ENCODE measurements at regions not wholly inside any gene's neighbourhood (a gene's known extent, or its start where the extent isn't known, plus 50 kb on each side); places are given as distances from the start of the nearest gene placed in this dataset.

- no peak for DNase-seq
These were observed 135.1 kb upstream of the GPC1 start for GRCh38 chr2:240300261-240300821.

DNA sequence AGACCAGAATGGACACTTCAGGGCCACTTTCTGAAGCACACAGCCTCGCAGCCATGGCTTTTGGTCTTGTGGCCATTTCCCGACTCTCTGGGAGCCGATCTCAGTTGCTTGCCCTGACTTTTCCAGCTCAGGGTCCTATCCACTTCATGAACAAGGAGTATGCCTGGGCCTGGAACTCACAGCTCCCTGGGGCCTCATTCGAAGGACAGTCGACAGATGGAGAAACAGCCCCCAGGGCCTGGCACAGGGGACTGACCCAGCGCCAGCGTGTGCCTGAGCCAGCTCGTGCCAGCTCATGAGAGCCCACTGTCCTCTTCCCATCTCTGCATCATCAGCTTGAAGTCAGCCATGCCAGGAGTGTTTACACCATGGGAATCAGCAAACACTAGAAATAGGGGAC is 134.6 kb upstream of the GPC1 start:
- no peak for DNase-seq

- DNase-seq, result no peak
These were observed 134.1 kb upstream of the GPC1 start for GRCh38 chr2:240301256-240301795.

- DNase-seq, result no peak
These were observed 133.4 kb upstream of the GPC1 start for GRCh38 chr2:240302041-240302440.

GRCh38 chr2:240302933-240303595 is 132.4 kb upstream of the GPC1 start:
- DNase-seq, result no peak

GRCh38 chr2:240303896-240304745 is 131.3 kb upstream of the GPC1 start:
- no peak for DNase-seq

DNA sequence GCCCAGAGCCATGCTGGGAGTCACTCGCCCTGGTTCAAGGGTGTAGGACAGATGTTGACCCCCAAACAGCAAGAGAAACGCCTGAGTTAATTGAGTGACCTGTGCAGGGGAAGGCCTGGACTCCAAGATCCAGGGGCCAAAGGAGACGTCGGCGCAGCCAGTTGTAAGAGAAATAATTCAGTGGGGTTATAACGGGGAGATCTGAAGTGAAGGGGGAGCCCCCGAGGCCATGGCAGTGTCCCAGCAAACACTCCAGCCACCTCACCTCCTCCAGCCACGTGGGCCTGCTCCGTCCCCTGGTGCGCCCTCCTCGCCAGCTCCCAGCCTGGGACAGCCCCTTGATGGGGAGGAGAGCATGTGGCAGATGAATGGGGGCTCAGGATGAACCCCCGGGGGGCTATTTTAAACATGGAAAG is 130.7 kb upstream of the GPC1 start:
- DNase-seq, result no peak

DNA sequence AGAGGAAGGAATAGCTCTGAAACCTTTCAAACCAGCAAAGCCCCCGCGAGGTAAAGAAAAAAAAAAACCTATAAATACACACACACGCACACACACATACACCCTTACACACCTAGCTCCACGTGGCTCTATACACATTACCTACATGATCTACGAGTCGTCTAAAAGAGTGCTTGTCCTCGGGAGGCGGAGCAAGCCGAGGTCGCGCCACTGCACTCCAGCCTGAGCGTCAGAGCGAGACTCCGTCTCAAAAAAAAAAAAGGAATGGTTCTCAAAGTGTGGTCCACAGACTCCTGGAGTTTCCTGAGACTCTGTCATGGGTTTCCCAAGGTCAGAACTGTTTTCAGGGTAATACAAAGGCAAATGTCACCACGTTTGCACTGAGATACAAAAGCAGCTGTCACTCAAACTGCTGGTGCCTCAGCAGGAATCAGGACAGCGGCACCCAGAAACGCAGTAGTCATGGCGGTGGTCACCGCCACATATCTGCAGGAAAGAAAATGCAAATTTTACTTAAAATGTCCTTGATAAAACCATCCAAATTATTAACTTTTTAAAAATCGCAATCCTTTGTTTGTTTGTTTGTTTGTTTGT is 130.0 kb upstream of the GPC1 start:
- no peak for DNase-seq

DNA sequence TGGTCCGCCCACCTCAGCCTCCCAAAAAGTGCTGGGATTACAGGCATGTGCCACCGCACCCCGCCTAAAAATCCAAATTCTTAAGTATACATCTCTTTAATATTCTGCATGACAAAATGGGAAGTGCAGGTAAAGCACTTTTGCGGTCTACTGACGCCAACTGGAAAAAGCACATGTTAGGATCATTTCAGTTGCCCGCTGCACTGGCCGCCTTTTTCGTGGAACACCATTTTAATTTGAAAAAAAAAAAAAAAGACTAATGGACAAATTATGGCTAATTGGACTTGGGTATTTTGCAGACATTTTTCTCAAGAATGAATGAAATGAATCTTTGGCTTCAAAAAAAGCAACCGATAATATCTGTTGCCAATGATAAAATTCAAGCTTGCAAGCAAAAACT is 129.3 kb upstream of the GPC1 start:
- no peak for DNase-seq

DNA sequence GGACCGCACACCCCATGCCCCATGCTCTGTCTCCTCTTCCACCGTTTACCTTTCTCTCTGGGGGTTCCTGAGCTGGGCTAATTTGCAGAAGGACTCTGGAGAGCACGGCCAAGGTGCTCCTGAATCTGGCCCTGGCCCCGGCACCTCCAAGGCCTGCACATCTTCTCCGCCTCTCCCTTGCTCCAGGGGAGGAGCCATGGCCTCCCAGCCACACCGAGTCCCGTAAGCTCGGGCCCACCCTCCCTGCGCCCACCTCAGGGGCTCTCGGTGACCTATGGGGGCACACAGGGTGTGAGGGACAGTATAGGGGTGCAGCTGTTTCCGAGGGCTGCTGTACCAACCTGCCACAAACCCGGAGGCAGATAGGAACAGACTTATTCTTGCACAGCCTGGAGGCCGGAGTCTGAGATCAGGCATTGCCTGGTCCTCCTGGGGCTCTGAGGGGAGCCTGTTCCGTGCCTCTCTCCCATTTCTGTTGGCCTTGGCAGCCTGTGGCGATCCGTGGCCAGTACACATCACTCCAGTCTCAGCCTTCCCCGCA is 127.3 kb upstream of the GPC1 start:
- DNase-seq, result no peak

DNA sequence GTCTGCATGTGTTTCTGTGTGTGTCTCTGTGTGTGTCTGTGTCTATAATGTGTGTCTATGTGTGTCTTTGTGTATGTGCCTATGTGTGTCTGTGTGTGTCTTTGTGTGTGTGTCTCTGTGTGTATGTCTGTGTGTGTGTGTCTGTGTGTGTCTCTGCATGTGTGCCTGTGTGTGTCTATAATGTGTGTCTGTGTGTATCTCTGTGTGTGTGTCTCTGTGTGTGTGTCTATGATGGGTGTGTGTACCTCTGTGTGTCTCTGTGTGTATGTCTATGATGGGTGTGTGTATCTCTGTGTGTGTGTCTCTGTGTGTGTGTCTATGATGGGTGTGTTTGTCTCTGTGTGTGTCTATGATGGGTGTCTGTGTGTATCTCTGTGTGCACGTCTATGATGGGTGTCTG is 126.2 kb upstream of the GPC1 start:
- no peak for DNase-seq

- no peak for DNase-seq
These were observed 125.3 kb upstream of the GPC1 start for GRCh38 chr2:240310201-240310600.

DNA sequence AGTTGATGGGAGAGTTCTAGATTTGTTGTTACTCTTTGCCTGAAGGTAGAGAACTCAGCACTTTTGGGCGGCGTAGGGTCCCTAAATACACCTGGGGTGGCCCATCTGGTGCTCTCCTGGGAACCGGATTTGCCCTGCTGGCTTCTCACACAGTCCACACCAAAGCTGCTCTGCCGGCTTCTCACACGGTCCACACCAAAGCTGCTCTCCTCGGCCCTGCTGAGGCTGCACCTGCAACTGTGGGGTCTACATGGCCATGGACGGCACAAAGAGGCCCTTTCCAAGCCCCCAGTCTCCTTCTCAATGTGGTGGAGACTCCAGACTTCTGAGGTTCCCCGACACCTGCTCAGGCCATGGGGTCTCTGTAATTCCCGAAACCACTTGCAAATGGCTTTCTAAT is 124.8 kb upstream of the GPC1 start:
- no peak for DNase-seq

DNA sequence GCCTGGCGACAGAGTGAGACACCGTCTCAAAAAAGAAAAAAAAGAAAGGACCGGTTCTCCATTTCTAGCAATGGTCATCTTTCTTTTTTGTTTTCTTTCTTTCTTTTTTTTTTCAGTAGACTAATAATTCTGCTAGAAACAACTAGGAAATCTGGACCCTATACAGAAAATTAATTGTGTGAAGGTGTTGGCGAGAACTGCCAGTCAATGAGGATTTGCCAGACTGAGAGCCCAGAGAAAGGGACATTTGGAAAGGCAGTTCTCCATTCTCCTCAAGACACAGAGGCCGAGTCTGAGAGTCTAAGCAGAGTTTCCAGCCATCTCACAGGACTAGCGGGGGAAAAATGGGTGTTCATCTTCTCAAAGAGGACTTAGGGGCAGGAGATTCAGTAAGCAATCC is 123.6 kb upstream of the GPC1 start:
- DNase-seq, result no peak

DNA sequence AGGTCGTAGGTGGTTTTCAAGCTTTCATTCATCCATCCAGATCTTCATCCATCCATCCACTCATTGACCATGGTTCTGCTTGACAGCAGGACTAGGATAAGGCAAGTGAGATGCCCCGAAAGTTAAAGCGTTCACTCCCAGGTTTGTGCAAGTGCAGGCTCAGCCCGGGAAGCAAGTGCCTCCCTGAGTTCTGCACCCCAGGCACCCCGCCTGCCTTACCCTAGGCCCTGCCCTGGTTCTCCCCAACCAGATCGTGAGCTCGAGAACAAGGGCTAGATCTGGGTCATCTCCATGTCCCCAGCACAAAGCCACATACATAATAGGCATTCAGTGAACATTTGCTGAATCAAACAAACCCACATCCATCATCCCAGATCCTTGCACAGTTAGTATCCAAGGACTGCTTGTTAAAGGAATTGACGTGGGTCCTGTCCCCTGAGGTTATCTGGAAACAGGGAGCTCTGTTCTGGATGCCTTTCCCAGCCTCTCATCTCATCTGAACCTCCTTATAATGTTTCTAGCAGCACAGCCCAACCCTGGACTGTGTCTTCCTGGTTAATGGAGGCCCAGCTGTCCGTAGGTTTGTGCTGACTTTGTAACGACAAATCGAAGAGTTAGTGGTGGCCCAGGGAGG is 116.1 kb upstream of the GPC1 start:
- DNase-seq, result no peak

GRCh38 chr2:240319855-240320203 is 115.6 kb upstream of the GPC1 start:
- no peak for DNase-seq

GRCh38 chr2:240320204-240320993 is 115.1 kb upstream of the GPC1 start:
- DNase-seq, result no peak

DNA sequence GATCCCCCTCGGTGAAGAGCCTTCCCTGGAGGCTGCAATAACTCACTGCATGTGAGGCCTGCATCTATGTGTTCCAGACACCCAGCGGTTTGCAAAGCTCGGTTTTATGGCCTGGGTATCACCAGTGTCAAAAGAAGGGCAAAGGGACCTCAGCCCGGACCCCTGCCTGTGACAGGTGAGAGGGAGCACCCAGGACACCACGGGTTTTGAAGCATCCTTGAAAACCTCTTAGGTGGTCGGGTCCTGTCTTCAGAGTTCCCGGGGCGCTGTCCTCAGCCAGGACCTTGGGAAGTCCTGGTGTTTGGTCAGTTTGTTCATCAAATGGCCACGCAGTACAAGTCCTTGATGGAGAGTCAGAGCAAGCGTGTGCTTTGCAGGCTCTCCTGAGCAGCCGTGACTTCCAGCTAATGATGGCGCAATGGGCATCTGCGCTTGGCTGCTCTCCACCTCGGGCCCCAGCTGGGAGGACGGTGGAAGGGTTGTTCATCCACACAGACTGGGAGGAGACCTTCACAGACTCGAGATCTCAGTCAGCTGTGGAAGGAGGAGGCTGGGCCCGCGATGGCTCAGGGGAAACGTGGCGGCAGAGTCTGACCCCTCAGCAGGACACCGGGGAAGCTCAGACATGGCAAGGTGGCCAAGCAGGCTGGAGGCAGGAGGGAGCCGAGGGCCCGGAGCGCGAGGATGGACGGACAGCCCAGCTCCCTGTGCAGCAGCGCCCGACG is 113.1 kb upstream of the GPC1 start:
- no peak for DNase-seq

- no peak for DNase-seq
These were observed 112.5 kb upstream of the GPC1 start for GRCh38 chr2:240322991-240323390.

DNA sequence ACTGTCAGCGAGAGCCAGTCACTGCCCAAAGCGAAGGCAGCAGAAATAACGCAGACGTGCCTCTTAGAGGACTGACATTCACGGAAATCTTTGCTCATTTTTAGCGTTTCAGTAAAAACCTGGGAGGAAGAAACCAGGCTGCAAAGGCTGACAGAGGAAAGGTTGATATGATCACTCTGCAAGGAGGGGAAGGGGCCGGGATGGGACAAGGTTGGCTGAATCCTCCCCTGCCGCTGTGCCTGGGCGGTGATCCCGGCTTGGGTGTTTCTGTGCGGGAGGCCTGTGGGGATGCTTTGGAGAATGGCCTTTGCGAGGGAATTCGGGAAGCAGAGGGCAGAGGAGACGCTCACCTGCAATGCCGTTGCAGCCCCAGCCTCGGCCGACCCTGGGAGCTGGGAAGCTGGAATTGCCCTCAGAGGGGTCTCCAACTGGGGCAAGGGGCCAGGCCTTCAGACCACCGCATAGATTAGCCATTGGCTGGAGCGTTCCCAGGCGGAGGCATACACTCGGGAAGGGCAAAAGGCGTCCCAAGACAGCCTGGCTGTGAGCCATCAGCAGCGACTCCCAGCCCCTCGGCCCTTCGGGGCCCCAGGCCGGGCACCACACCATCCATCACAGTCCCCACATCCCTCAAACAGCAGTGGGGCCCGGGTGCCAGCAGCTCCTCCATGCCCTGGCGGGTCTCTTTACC is 111.7 kb upstream of the GPC1 start:
- no peak for DNase-seq
